ENCODE measurements at regions not wholly inside any gene's neighbourhood (a gene's known extent, or its start where the extent isn't known, plus 50 kb on each side); places are given as distances from the start of the nearest gene placed in this dataset.

GRCh38 chr1:83741770-83742169, 257.2 kb downstream of the TTLL7 start:
- Histone ChIP-seq H3K18ac (ENCODE audit: low read depth, low read length) (no peak overlapping the region), H3K4ac (ENCODE audit: low read depth, low read length) (no peak overlapping the region), H2BK120ac (ENCODE audit: low read depth, low read length) (no peak overlapping the region), H3K4me2 (ENCODE audit: low read depth, low read length) (no peak overlapping the region), H2AFZ (replicated peaks; ENCODE audit: low read length, poor library complexity) (no peak overlapping the region), H2BK5ac (ENCODE audit: low read depth, low read length, poor library complexity, severe bottlenecking) (no peak overlapping the region), H3K9ac (ENCODE audit: low read depth, low read length) (no peak overlapping the region), H4K91ac (ENCODE audit: insufficient read depth, low read depth, low read length) (no peak overlapping the region), H3K79me1 (ENCODE audit: low read depth in 1 of 2, low read length in 2 of 2) (no peaks in the 10 kb centered on the region), H3K56ac (ENCODE audit: extremely low read depth, insufficient read depth, low read length) (no peak overlapping the region), H4K20me1 (ENCODE audit: insufficient read depth, low read length) (no peaks in the 10 kb centered on the region), H3K4me1 (ENCODE audit: control insufficient read depth, insufficient read depth, low read length) (no peaks in the 10 kb centered on the region), H3K9me3 (ENCODE audit: control insufficient read depth, insufficient read depth, low read length) (no peaks in the 10 kb centered on the region), H3K4me3 (ENCODE audit: insufficient read depth, low read depth, low read length) (no peak overlapping the region), H3K14ac (replicated peaks; ENCODE audit: low read depth, low read length) (no peak overlapping the region), H2AK9ac (replicated peaks; ENCODE audit: low read depth, low read length, poor library complexity) (no peak overlapping the region), H3K9me1 (ENCODE audit: insufficient read depth, low read length) (no peaks in the 10 kb centered on the region), H3K27ac (ENCODE audit: insufficient read depth, low read length) (no peak overlapping the region), H4K5ac (ENCODE audit: low read depth, low read length) (no peak overlapping the region), H3K23ac (ENCODE audit: low read depth, low read length) (no peak overlapping the region), H3K27me3 (ENCODE audit: control insufficient read depth, insufficient read depth, low read length) (no peaks in the 10 kb centered on the region), H4K8ac (ENCODE audit: low read depth in 2 of 2, low read length in 2 of 2) (no peak overlapping the region), H2BK20ac (ENCODE audit: low read depth, low read length) (no peak overlapping the region), H3K36me3 (ENCODE audit: control insufficient read depth, insufficient read depth, low read length) (no peaks in the 10 kb centered on the region), H2BK15ac (ENCODE audit: low read depth, low read length) (no peak overlapping the region), H2AK5ac (ENCODE audit: low read depth, low read length) (no peak overlapping the region)
- no peak for ATAC-seq (ENCODE audit: low read depth)
- intact Hi-C loops (cut with micrococcal nuclease) (no loop called here), in situ Hi-C loops (cut with MboI; ENCODE audit: low sequenced_read_pairs) (no loop called here), dilution Hi-C loops (cut with HindIII; ENCODE audit: low sequenced_read_pairs, unreplicated experiment) (no loop called here)
- no TSS peak for BruUV-seq (replicated peaks)
- no peak for DNase-seq
- no peak for TF ChIP-seq ELK1 (IDR thresholded peaks at IDR 0.05; ENCODE audit: borderline replicate concordance, low read depth, low read length)
- no peak for TF ChIP-seq BHLHE40 (IDR thresholded peaks at IDR 0.05; ENCODE audit: low read depth, low read length)
- no peak for TF ChIP-seq RFX5 (IDR thresholded peaks at IDR 0.05; ENCODE audit: low read depth, low read length)
- CTCF ChIA-PET, result interaction anchor here (1.6 kb wide), 1 partner anchor 25 kb away, joined by 4 read pairs; no protein-coding TSS in a partner anchor
- POLR2A ChIA-PET (ENCODE audit: unreplicated experiment), result no interaction called here
